Thymus (tissue), 11 donors: ENCODE measurements at regions not wholly inside any gene's neighbourhood (a gene's known extent, or its start where the extent isn't known, plus 50 kb on each side); places are given as distances from the start of the nearest gene placed in this dataset.

Source experiments
- DNase-seq, 9 donors: peaks; one replicate each; pipeline ENCODE4 v3.0.0-alpha.2; 2013; ENCODE audit warnings: low spot score in 9 of 9, low read depth in 6 of 9, missing footprints in 1 of 9
- H3K27ac ChIP-seq, 2 donors: one replicate each; pipeline ENCODE4 v1.5.1; 2013; ENCODE audit warnings: control low read depth in 1 of 2, low read depth in 1 of 2, low read length in 1 of 2, mild to moderate bottlenecking in 1 of 2, moderate library complexity in 1 of 2
- H3K27me3 ChIP-seq, 2 donors: one replicate each; pipeline ENCODE4 v1.5.1; 2013; ENCODE audit warnings: low read length in 1 of 2; ENCODE audit not compliant: control insufficient read depth in 2 of 2, insufficient read depth in 1 of 2
- H3K36me3 ChIP-seq, 2 donors: one replicate each; pipeline ENCODE4 v1.5.1; 2013; ENCODE audit warnings: low read length in 1 of 2, mild to moderate bottlenecking in 1 of 2, moderate library complexity in 1 of 2; ENCODE audit not compliant: control insufficient read depth in 2 of 2, insufficient read depth in 2 of 2
- H3K4me1 ChIP-seq, 2 donors: one replicate each; pipeline ENCODE4 v1.5.1; 2013; ENCODE audit warnings: low read length in 2 of 2; ENCODE audit not compliant: control insufficient read depth in 2 of 2, insufficient read depth in 2 of 2
- H3K4me3 ChIP-seq, 2 donors: one replicate each; pipeline ENCODE4 v1.5.1; 2013; ENCODE audit warnings: low read length in 2 of 2, control low read depth in 1 of 2, mild to moderate bottlenecking in 1 of 2
- H3K9me3 ChIP-seq, 2 donors: one replicate each; pipeline ENCODE4 v1.5.1; 2013; ENCODE audit warnings: low read length in 1 of 2, mild to moderate bottlenecking in 1 of 2; ENCODE audit not compliant: control insufficient read depth in 2 of 2, insufficient read depth in 1 of 2
- WGBS: extraction: QIAGEN DNeasy Blood & Tissue Kit; methylation state at CpG from one replicate; pipeline ENCODE4 v1.1.7; 2013; 5-methylcytosine and 5-hydroxymethylcytosine counted together
- donor health status: healthy.

DNA sequence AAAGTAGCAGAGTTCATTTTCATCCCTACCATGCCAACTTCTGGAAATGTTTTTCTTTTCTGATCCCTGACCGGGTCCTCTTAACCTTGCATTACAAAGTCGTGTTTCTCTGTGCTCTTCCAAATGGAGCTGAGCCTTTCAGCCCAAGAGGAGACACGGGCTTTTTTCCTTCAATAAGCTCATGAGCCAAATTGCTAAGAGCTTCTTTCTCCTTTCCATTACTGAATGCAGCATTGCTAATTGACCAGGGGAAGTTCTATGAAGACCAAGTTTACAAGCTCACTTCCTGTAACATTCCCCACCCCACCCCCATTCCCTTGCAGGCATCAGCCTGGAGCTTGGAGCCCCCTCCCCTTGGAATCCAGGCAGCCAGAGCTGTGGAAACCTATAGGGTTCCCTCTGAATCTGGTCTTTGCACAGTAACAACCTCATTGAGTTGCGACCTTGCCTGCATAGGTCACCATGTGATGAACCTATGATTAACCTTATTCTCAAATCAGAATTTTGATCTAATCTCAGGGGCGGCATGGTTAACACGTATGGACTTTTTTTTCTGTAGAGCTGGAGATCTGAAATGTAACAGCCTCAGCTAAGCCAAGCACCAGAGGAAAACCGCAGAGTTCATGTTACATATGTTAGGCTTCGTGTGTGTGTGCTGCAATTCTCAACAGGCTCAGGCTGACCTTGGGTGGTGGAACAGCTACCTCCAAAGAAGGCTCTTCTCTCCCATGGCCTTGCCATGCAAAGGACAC lies 395.7 kb upstream of the ZNF462 start:
- WGBS = 78% methylated on average over 8 of the region's 8 CpGs
- DNase-seq = no peak
- H3K27ac ChIP-seq = no peak overlapping the region

DNA sequence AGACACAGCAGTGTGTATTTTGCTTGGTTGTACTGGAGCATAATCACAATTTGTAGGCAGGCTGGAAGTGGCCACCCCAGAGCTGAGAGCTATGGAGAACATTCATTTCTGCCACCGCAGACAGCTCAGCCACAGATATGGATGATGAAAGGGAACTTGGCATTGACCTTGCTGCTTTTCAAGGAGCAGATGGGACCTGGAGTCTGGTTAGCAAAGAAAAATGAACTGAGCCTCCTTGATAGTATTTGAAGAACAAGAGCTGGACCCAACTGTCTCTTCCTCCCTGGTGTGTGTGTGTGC lies 395.2 kb upstream of the ZNF462 start:
- Histone ChIP-seq H3K27ac (no peak overlapping the region), H3K4me1 (no peaks in the 10 kb centered on the region), H3K4me3 (no peak overlapping the region), H3K27me3 (no peaks in the 10 kb centered on the region), H3K9me3 (no peaks in the 10 kb centered on the region), H3K36me3 (no peaks in the 10 kb centered on the region)
- DNase-seq = no peak
- 98% methylated on average over 1 of the region's 1 CpG for WGBS

More for the DNA sequence above, 395.7 kb upstream of the ZNF462 start:
- no peak overlapping the region for H3K4me3 ChIP-seq
- no peaks in the 10 kb centered on the region for H3K27me3 ChIP-seq
- no peaks in the 10 kb centered on the region for H3K4me1 ChIP-seq
- no peaks in the 10 kb centered on the region for H3K9me3 ChIP-seq
- no peaks in the 10 kb centered on the region for H3K36me3 ChIP-seq

DNA sequence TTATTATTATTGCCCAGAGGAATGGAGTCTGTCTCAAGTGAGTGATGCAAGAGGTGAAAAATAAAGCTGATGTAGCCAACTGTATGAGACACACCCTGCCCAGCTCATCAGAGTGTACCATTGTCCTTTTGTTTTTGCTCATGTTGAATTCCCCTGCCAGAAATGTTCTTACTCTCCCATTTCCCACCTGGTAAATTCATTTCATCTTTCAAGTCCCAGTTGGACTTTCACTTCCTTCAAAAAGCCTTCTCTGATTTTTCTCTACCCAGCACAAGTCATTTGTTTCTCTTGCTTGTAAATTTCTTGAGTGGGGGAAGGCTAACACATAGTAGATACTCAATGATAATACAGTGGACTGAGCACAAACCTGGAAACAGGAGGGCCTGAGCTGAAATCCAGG lies 394.5 kb upstream of the ZNF462 start:
- Histone ChIP-seq H3K4me1 (no peaks in the 10 kb centered on the region), H3K27ac (no peak overlapping the region), H3K4me3 (no peak overlapping the region), H3K9me3 (no peaks in the 10 kb centered on the region), H3K36me3 (no peaks in the 10 kb centered on the region), H3K27me3 (no peaks in the 10 kb centered on the region)
- no peak for DNase-seq

- 98% methylated on average over 1 of the region's 1 CpG for WGBS
- H3K27ac ChIP-seq = no peak overlapping the region
Observed at GRCh38 chr9:106478312-106478711, 384.7 kb upstream of the ZNF462 start.

GRCh38 chr9:106478727-106479126 lies 384.2 kb upstream of the ZNF462 start:
- no peaks in the 10 kb centered on the region for H3K27me3 ChIP-seq
- H3K27ac ChIP-seq = no peak overlapping the region
- 95% methylated on average over 2 of the region's 2 CpGs for WGBS
- no peaks in the 10 kb centered on the region for H3K36me3 ChIP-seq
- no peaks in the 10 kb centered on the region for H3K9me3 ChIP-seq
- DNase-seq = no peak
- no peak overlapping the region for H3K4me3 ChIP-seq
- peaks cover 0 to 4% of the 10 kb centered on the region in 2 donors for H3K4me1 ChIP-seq

More at GRCh38 chr9:106478312-106478711, 384.7 kb upstream of the ZNF462 start:
- H3K27me3 ChIP-seq = no peaks in the 10 kb centered on the region
- peaks cover 0 to 4% of the 10 kb centered on the region in 2 donors for H3K4me1 ChIP-seq
- no peak overlapping the region for H3K4me3 ChIP-seq
- H3K9me3 ChIP-seq = no peaks in the 10 kb centered on the region
- H3K36me3 ChIP-seq = no peaks in the 10 kb centered on the region
- no peak for DNase-seq

GRCh38 chr9:106479679-106480078 lies 383.3 kb upstream of the ZNF462 start:
- Histone ChIP-seq H3K36me3 (no peaks in the 10 kb centered on the region), H3K9me3 (no peaks in the 10 kb centered on the region), H3K4me1 (peaks cover 0 to 4% of the 10 kb centered on the region in 2 donors), H3K4me3 (no peak overlapping the region), H3K27ac (no peak overlapping the region), H3K27me3 (no peaks in the 10 kb centered on the region)
- 90% methylated on average over 5 of the region's 5 CpGs for WGBS
- DNase-seq = no peak

GRCh38 chr9:106481013-106481609 lies 381.9 kb upstream of the ZNF462 start:
- Histone ChIP-seq H3K4me1 (peaks cover 0 to 4% of the 10 kb centered on the region in 2 donors), H3K36me3 (no peaks in the 10 kb centered on the region), H3K4me3 (no peak overlapping the region), H3K9me3 (no peaks in the 10 kb centered on the region), H3K27ac (no peak overlapping the region), H3K27me3 (no peaks in the 10 kb centered on the region)
- DNase-seq = no peak
- WGBS = 95% methylated on average over 5 of the region's 5 CpGs

- Histone ChIP-seq H3K27ac (peak overlapping the region in 1 of 2 donors; percentile 8), H3K4me1 (peaks cover 0 to 4% of the 10 kb centered on the region in 2 donors), H3K36me3 (no peaks in the 10 kb centered on the region), H3K4me3 (no peak overlapping the region), H3K27me3 (no peaks in the 10 kb centered on the region), H3K9me3 (no peaks in the 10 kb centered on the region)
- DNase-seq = peak in 1 of 9 donors; percentile 15
Observed at GRCh38 chr9:106482733-106483132, 380.2 kb upstream of the ZNF462 start.

DNA sequence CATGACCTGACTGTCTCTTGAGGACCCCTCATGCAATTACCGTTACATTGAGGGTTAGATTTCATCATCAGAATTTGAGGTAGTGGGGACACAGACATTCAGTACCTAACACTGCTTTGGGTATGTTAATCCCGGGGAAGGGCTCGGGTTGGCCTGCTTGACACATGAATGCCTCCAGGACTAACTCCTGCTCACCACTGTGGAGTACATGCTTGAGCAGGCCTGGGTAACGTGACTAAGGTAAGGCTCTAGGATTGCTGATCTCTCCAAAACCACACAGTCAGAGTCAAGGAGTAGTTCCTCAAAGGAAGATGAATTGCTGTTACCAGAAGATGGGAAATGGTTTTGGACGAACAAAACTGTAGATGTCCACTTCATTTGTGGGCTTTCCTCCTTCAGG lies 376.3 kb upstream of the ZNF462 start:
- H3K4me3 ChIP-seq = no peak overlapping the region
- H3K36me3 ChIP-seq = no peaks in the 10 kb centered on the region
- no peaks in the 10 kb centered on the region for H3K9me3 ChIP-seq
- H3K27me3 ChIP-seq = no peaks in the 10 kb centered on the region
- DNase-seq = no peak
- H3K27ac ChIP-seq = no peak overlapping the region
- 94% methylated on average over 5 of the region's 5 CpGs for WGBS
- no peaks in the 10 kb centered on the region for H3K4me1 ChIP-seq
